CD14-positive monocyte (primary cell): ENCODE measurements at regions not wholly inside any gene's neighbourhood (a gene's known extent, or its start where the extent isn't known, plus 50 kb on each side); places are given as distances from the start of the nearest gene placed in this dataset.

ENCODE experiments used
- DNase-seq, 3 donors: peaks; one replicate each; pipeline ENCODE4 v3.0.0-alpha.2; 2011 to 2022
- H2AFZ ChIP-seq: 2 replicates; pipeline ENCODE4 v1.6.0; 2012; ENCODE audit warnings: mild to moderate bottlenecking, low read depth, low read length, inconsistent platforms; ENCODE audit not compliant: insufficient read depth, poor library complexity, severe bottlenecking
- H3K27ac ChIP-seq, 2 donors: 1 replicate in 1 of 2; 2 replicates in 1 of 2; pipeline ENCODE4 v1.5.1; 2012 to 2013; ENCODE audit warnings: low read length in 2 of 2, control low read depth in 1 of 2, inconsistent platforms in 1 of 2, low read depth in 1 of 2, mild to moderate bottlenecking in 1 of 2
- H3K27me3 ChIP-seq, 2 donors: one replicate each; pipeline versions ENCODE4 v1.6.0 to v1.6.1; 2011 to 2013; ENCODE audit warnings: low read length in 2 of 2; ENCODE audit not compliant: control insufficient read depth in 2 of 2, insufficient read depth in 2 of 2
- H3K36me3 ChIP-seq, 2 donors: replicated peaks in 1 of 2; 1 replicate in 1 of 2; 2 replicates in 1 of 2; pipeline versions ENCODE4 v1.5.1 to v1.6.1; 2012 to 2013; ENCODE audit warnings: low read length in 2 of 2, control low read depth in 1 of 2, inconsistent platforms in 1 of 2, mild to moderate bottlenecking in 1 of 2; ENCODE audit not compliant: insufficient read depth in 2 of 2, control insufficient read depth in 1 of 2
- H3K4me1 ChIP-seq, 2 donors: 1 replicate in 1 of 2; 2 replicates in 1 of 2; pipeline versions ENCODE4 v1.5.1 to v1.6.1; 2012 to 2013; ENCODE audit warnings: low read length in 2 of 2, control low read depth in 1 of 2, inconsistent platforms in 1 of 2, mild to moderate bottlenecking in 1 of 2, moderate library complexity in 1 of 2; ENCODE audit not compliant: insufficient read depth in 2 of 2, control insufficient read depth in 1 of 2
- H3K4me2 ChIP-seq: replicated peaks from 2 replicates; pipeline ENCODE3; 2012; ENCODE audit warnings: low read length, moderate library complexity, mild to moderate bottlenecking; ENCODE audit not compliant: poor library complexity, severe bottlenecking; ENCODE audit errors: extremely low read depth
- H3K4me3 ChIP-seq, 3 experiments: fragments of 200-600 bp in 1 of 3; sonication (generic) in 1 of 3; replicated peaks in 1 of 3; 1 replicate in 2 of 3; 2 replicates in 1 of 3; pipeline ENCODE4 v1.5.1; 2011 to 2013; ENCODE audit warnings: low read length in 3 of 3, mild to moderate bottlenecking in 3 of 3, control low read depth in 2 of 3, low read depth in 2 of 3, inconsistent platforms in 1 of 3, moderate library complexity in 1 of 3
- H3K79me2 ChIP-seq: 2 replicates; pipeline ENCODE4 v1.6.0; 2012; ENCODE audit warnings: mild to moderate bottlenecking, control low read depth, inconsistent platforms, low read length, moderate library complexity; ENCODE audit not compliant: insufficient read depth
- H3K9ac ChIP-seq: 2 replicates; pipeline ENCODE4 v1.6.0; 2017; ENCODE audit warnings: low read length, mild to moderate bottlenecking; ENCODE audit not compliant: insufficient read depth, poor library complexity, severe bottlenecking
- H3K9me3 ChIP-seq, 2 donors: replicated peaks in 1 of 2; 1 replicate in 1 of 2; 2 replicates in 1 of 2; pipeline versions ENCODE4 v1.5.1 to v1.6.1; 2012 to 2013; ENCODE audit warnings: low read length in 2 of 2, control low read depth in 1 of 2; ENCODE audit not compliant: control insufficient read depth in 1 of 2, insufficient read depth in 1 of 2
- H4K20me1 ChIP-seq: 2 replicates; pipeline ENCODE4 v1.6.0; 2012; ENCODE audit warnings: mild to moderate bottlenecking, low read length, control low read depth, moderate library complexity; ENCODE audit not compliant: insufficient read depth
- H3K27ac Mint-ChIP-seq, 7 donors: one replicate each; pipeline ENCODE4 v1.8.0; 2020; ENCODE audit warnings: mild to moderate bottlenecking in 7 of 7, mixed read lengths in 7 of 7, moderate library complexity in 6 of 7, inconsistent platforms in 2 of 7
- H3K27me3 Mint-ChIP-seq, 3 donors: one replicate each; pipeline ENCODE4 v1.8.0; 2021 to 2022; ENCODE audit warnings: low read depth in 3 of 3, mild to moderate bottlenecking in 3 of 3, mixed read lengths in 3 of 3, moderate library complexity in 3 of 3, inconsistent platforms in 1 of 3
- H3K36me3 Mint-ChIP-seq, 2 donors: one replicate each; pipeline ENCODE4 v1.8.0; 2020; ENCODE audit warnings: mixed read lengths in 2 of 2, inconsistent platforms in 1 of 2, mild to moderate bottlenecking in 1 of 2
- H3K4me1 Mint-ChIP-seq: one replicate; pipeline ENCODE4 v1.8.0; 2020; ENCODE audit warnings: mild to moderate bottlenecking, mixed read lengths
- H3K4me3 Mint-ChIP-seq, 2 donors: one replicate each; pipeline ENCODE4 v1.8.0; 2020; ENCODE audit warnings: mild to moderate bottlenecking in 2 of 2, mixed read lengths in 2 of 2, moderate library complexity in 1 of 2
- H3K9me3 Mint-ChIP-seq, 7 donors: one replicate each; pipeline ENCODE4 v1.8.0; 2020 to 2022; ENCODE audit warnings: mixed read lengths in 7 of 7, mild to moderate bottlenecking in 6 of 7, moderate library complexity in 6 of 7, inconsistent platforms in 2 of 7
- CTCF ChIP-seq: fragments of 200-600 bp; IDR thresholded peaks from one replicate; pipeline ENCODE4 v1.8.0; 2022; ENCODE audit warnings: antibody characterized with exemption, mild to moderate bottlenecking
- WGBS: methylation state at CpG from one replicate; pipeline ENCODE4 v1.1.5; 2013; ENCODE audit warnings: missing lambda C conversion rate; ENCODE audit not compliant: insufficient coverage; 5-methylcytosine and 5-hydroxymethylcytosine counted together
- intact Hi-C, 2 donors: fragments of 100-400 bp; cut with micrococcal nuclease; formaldehyde crosslinking; loops; one replicate each; pipeline versions ENCODE4 v1.15.0 to v1.15.1; 2023

GRCh38 chr15:98570119-98570518 is 78.2 kb upstream of the IGF1R start:
- Histone ChIP-seq H4K20me1 (no peaks in the 10 kb centered on the region), H2AFZ (no peak overlapping the region), H3K9ac (no peak overlapping the region), H3K79me2 (no peaks in the 10 kb centered on the region), H3K27ac (no peak overlapping the region), H3K27me3 (peaks cover 0 to 2% of the 10 kb centered on the region in 2 donors), H3K4me3 (no peak overlapping the region), H3K9me3 (no peaks in the 10 kb centered on the region), H3K4me1 (no peaks in the 10 kb centered on the region), H3K4me2 (no peak overlapping the region), H3K36me3 (no peaks in the 10 kb centered on the region)
- Mint-ChIP-seq H3K4me1 (no peaks in the 10 kb centered on the region), H3K27me3 (peaks cover 14 to 16% (median 14%) of the 10 kb centered on the region in 3 donors), H3K9me3 (no peaks in the 10 kb centered on the region), H3K4me3 (no peak overlapping the region), H3K27ac (no peak overlapping the region), H3K36me3 (no peaks in the 10 kb centered on the region)
- WGBS, result no CpG with 5 or more reads among the region's 3 CpGs
- DNase-seq, result no peak
- TF ChIP-seq CTCF, result no peak
- intact Hi-C loops, result loop anchor here in 1 of 2 donors (10.0 kb wide), 2 partner anchors 55 to 105 kb away; no protein-coding TSS in a partner anchor

GRCh38 chr15:98580572-98580971 is 67.8 kb upstream of the IGF1R start:
- intact Hi-C loops, result no loop called here
- DNase-seq, result no peak
- Histone ChIP-seq H2AFZ (no peak overlapping the region), H3K27me3 (peaks cover 25 to 43% of the 10 kb centered on the region in 2 donors), H3K4me1 (no peaks in the 10 kb centered on the region), H3K4me2 (no peak overlapping the region), H3K27ac (no peak overlapping the region), H3K36me3 (no peaks in the 10 kb centered on the region), H3K4me3 (no peak overlapping the region), H3K79me2 (no peaks in the 10 kb centered on the region), H3K9me3 (peaks cover 0 to 7% of the 10 kb centered on the region in 2 donors), H3K9ac (no peak overlapping the region), H4K20me1 (no peaks in the 10 kb centered on the region)
- Mint-ChIP-seq H3K9me3 (peaks cover 0 to 11% (median 7%) of the 10 kb centered on the region in 7 donors), H3K4me1 (no peaks in the 10 kb centered on the region), H3K36me3 (no peaks in the 10 kb centered on the region), H3K4me3 (no peak overlapping the region), H3K27ac (no peak overlapping the region), H3K27me3 (peaks cover 31 to 58% (median 42%) of the 10 kb centered on the region in 3 donors)
- WGBS, result 100% methylated on average over 4 of the region's 11 CpGs
- TF ChIP-seq CTCF, result no peak
